Testis (tissue), 2 donors: ENCODE measurements at regions not wholly inside any gene's neighbourhood (a gene's known extent, or its start where the extent isn't known, plus 50 kb on each side); places are given as distances from the start of the nearest gene placed in this dataset.

ENCODE experiments used
- DNase-seq: peaks from one replicate; pipeline ENCODE4 v3.0.0-alpha.2; 2019
- H3K27ac ChIP-seq, 2 donors: fragments of 200-600 bp; sonication (generic); one replicate each; pipeline ENCODE4 v1.5.1; 2019
- H3K27me3 ChIP-seq: fragments of 200-600 bp; sonication (generic); one replicate; pipeline ENCODE4 v1.5.1; 2019
- H3K36me3 ChIP-seq: fragments of 200-600 bp; sonication (generic); one replicate; pipeline ENCODE4 v1.5.1; 2017; ENCODE audit warnings: low read depth; ENCODE audit errors: missing control alignments
- H3K4me1 ChIP-seq: fragments of 200-600 bp; sonication (generic); one replicate; pipeline ENCODE4 v1.5.1; 2019
- H3K4me3 ChIP-seq, 2 donors: fragments of 200-600 bp; sonication (generic); one replicate each; pipeline ENCODE4 v1.5.1; 2017 to 2019
- H3K9me3 ChIP-seq: fragments of 200-600 bp; sonication (generic); one replicate; pipeline ENCODE4 v1.5.1; 2017
- CTCF ChIP-seq, 3 experiments: fragments of 450-650 bp in 2 of 3; fragments of 200-600 bp in 1 of 3; sonication (generic) in 1 of 3; IDR thresholded peaks; one replicate each; pipeline ENCODE4 v1.5.1; 2016 to 2019; ENCODE audit warnings: antibody characterized with exemption in 3 of 3, mild to moderate bottlenecking in 2 of 3, moderate library complexity in 1 of 3
- POLR2A ChIP-seq: fragments of 450-650 bp; IDR thresholded peaks from one replicate; pipeline ENCODE4 v1.6.1; 2017; ENCODE audit warnings: antibody characterized with exemption, mild to moderate bottlenecking, moderate library complexity
- WGBS, 2 donors: methylation state at CpG; one replicate each; pipeline ENCODE4 v1.1.5; 2018; 5-methylcytosine and 5-hydroxymethylcytosine counted together
- intact Hi-C: fragments of 100-400 bp; cut with DNase I; formaldehyde crosslinking; loops from one replicate; pipeline ENCODE4 v1.15.1; 2023; ENCODE audit warnings: low total_unique reads

- Histone ChIP-seq H3K36me3 (no peaks in the 10 kb centered on the region), H3K9me3 (no peaks in the 10 kb centered on the region), H3K27ac (peak overlapping the region in 1 of 2 donors; percentile 39), H3K27me3 (no peaks in the 10 kb centered on the region), H3K4me1 (peaks cover 10% of the 10 kb centered on the region), H3K4me3 (no peak overlapping the region)
- no peak for DNase-seq
- intact Hi-C loops, result no loop called here
- no peak for TF ChIP-seq CTCF (IDR thresholded peaks at IDR 0.05)
- TF ChIP-seq POLR2A, result no peak
Observed at GRCh38 chr7:96786998-96787395, 77.4 kb upstream of the SEM1 start.

GRCh38 chr7:96789914-96790313 is 80.3 kb upstream of the SEM1 start:
- Histone ChIP-seq H3K4me3 (no peak overlapping the region), H3K27me3 (no peaks in the 10 kb centered on the region), H3K9me3 (no peaks in the 10 kb centered on the region), H3K27ac (no peak overlapping the region), H3K4me1 (peaks cover 10% of the 10 kb centered on the region), H3K36me3 (no peaks in the 10 kb centered on the region)
- no peak for DNase-seq
- TF ChIP-seq CTCF (IDR thresholded peaks at IDR 0.05), result no peak
- no peak for TF ChIP-seq POLR2A
- intact Hi-C loops, result no loop called here

- Histone ChIP-seq H3K4me3 (no peak overlapping the region), H3K27ac (no peak overlapping the region), H3K9me3 (no peaks in the 10 kb centered on the region), H3K27me3 (no peaks in the 10 kb centered on the region), H3K4me1 (no peaks in the 10 kb centered on the region), H3K36me3 (no peaks in the 10 kb centered on the region)
- no peak for DNase-seq
- WGBS, 2 donors, result 78 to 91% methylated on average over 2 of the region's 2 CpGs
- intact Hi-C loops, result no loop called here
- TF ChIP-seq CTCF (IDR thresholded peaks at IDR 0.05) (no peak), POLR2A (no peak)
Observed at GRCh38 chr7:96792115-96792514, 82.5 kb upstream of the SEM1 start.

GRCh38 chr7:96794063-96794462 is 84.4 kb upstream of the SEM1 start:
- no peak for TF ChIP-seq CTCF (IDR thresholded peaks at IDR 0.05)
- TF ChIP-seq POLR2A, result no peak
- H3K27ac ChIP-seq, result no peak overlapping the region
- H3K36me3 ChIP-seq, result no peaks in the 10 kb centered on the region
- 89 to 91% methylated on average over 2 of the region's 2 CpGs for WGBS, 2 donors
- no peaks in the 10 kb centered on the region for H3K4me1 ChIP-seq
- no peaks in the 10 kb centered on the region for H3K9me3 ChIP-seq
- H3K4me3 ChIP-seq, result no peak overlapping the region
- intact Hi-C loops, result no loop called here
- H3K27me3 ChIP-seq, result no peaks in the 10 kb centered on the region
- no peak for DNase-seq

GRCh38 chr7:96800122-96800521 is 90.5 kb upstream of the SEM1 start:
- no peaks in the 10 kb centered on the region for H3K27me3 ChIP-seq
- no peak overlapping the region for H3K27ac ChIP-seq
- DNase-seq, result no peak
- WGBS, 2 donors, result 93 to 97% methylated on average over 3 of the region's 3 CpGs
- no peaks in the 10 kb centered on the region for H3K4me1 ChIP-seq
- H3K4me3 ChIP-seq, result no peak overlapping the region
- H3K9me3 ChIP-seq, result no peaks in the 10 kb centered on the region
- TF ChIP-seq CTCF (IDR thresholded peaks at IDR 0.05) (no peak), POLR2A (no peak)
- H3K36me3 ChIP-seq, result no peaks in the 10 kb centered on the region
- intact Hi-C loops, result no loop called here
